ENCODE measurements at regions not wholly inside any gene's neighbourhood (a gene's known extent, or its start where the extent isn't known, plus 50 kb on each side); places are given as distances from the start of the nearest gene placed in this dataset.
A peak's percentile ranks its signal among the peaks of the same experiment; 100 is the strongest.
"Not testable (repeated sequence)": the region's sequence is repeated elsewhere in the genome, so short reads cannot be mapped to it uniquely, and the experiment has no call there.

- TF ChIP-seq CTCF (IDR thresholded peaks at IDR 0.05): peak; percentile 80 to 88 (median 84)
- not testable (repeated sequence) for TF ChIP-seq POLR2AphosphoS5 (IDR thresholded peaks at IDR 0.05)
These were observed 83.9 kb upstream of the FRG2C start for GRCh38 chr3:75579981-75580782.

All from esophagus muscularis mucosa (tissue), 3 donors.